SH-SY5Y (cell line): ENCODE measurements at regions not wholly inside any gene's neighbourhood (a gene's known extent, or its start where the extent isn't known, plus 50 kb on each side); places are given as distances from the start of the nearest gene placed in this dataset.

ENCODE experiments used
- GATA2 ChIP-seq: IDR thresholded peaks from 2 replicates; pipeline ENCODE4 v1.6.1; 2011; ENCODE audit warnings: mild to moderate bottlenecking, low read depth, low read length
- GATA3 ChIP-seq: IDR thresholded peaks from 2 replicates; pipeline ENCODE4 v1.6.1; 2011; ENCODE audit warnings: low read depth, mild to moderate bottlenecking, low read length, moderate library complexity

- TF ChIP-seq GATA3 (no peak), GATA2 (no peak)
Observed at GRCh38 chr2:21561965-21562364, 438.2 kb downstream of the TDRD15 start.
